ENCODE measurements at regions not wholly inside any gene's neighbourhood (a gene's known extent, or its start where the extent isn't known, plus 50 kb on each side); places are given as distances from the start of the nearest gene placed in this dataset.

DNA sequence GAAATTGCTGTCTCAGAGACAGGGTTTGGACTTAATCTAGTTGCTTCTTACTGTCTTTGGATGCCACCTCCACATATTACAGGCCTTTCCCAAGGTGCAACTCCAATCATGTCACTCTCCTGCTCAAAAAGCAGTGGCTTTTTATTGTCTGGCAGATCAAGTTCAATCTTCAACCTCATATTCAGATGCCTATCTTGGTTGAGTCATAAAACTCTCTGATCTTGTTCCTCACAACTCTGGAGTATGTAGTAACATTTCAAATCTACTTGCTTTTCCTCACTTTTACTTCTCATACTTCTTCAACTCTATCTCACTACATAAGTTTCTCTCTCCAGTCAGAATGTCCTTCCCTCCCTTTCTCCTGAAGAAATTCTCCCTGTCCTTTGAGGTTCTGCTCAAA lies 180.6 kb downstream of the VSIG4 start:
- TF ChIP-seq SP1 (IDR thresholded peaks at IDR 0.05; ENCODE audit: low read depth, low read length) (no peak), POLR2AphosphoS5 (IDR thresholded peaks at IDR 0.05; ENCODE audit: low read depth, low read length) (no peak), POLR2A (IDR thresholded peaks at IDR 0.05; ENCODE audit: control extremely low read depth in 1 of 2, low read depth in 2 of 2, low read length in 2 of 2) (no peak), RAD21 (IDR thresholded peaks at IDR 0.05 in 1 of 2, conservative IDR thresholded peaks at IDR 0.05 in 1 of 2; ENCODE audit: low read depth in 2 of 2, low read length in 2 of 2) (no peak), EZH2 (IDR thresholded peaks at IDR 0.05; ENCODE audit: low read depth, low read length, severe bottlenecking) (no peak), CBX5 (IDR thresholded peaks at IDR 0.05; ENCODE audit: low read depth, low read length) (no peak), EP300 (IDR thresholded peaks at IDR 0.05; ENCODE audit: borderline replicate concordance in 1 of 2, low read depth in 2 of 2, low read length in 2 of 2) (no peak), PHF8 (conservative IDR thresholded peaks at IDR 0.05; ENCODE audit: low read depth, low read length) (no peak)
- TF ChIP-seq, protein P1, sequence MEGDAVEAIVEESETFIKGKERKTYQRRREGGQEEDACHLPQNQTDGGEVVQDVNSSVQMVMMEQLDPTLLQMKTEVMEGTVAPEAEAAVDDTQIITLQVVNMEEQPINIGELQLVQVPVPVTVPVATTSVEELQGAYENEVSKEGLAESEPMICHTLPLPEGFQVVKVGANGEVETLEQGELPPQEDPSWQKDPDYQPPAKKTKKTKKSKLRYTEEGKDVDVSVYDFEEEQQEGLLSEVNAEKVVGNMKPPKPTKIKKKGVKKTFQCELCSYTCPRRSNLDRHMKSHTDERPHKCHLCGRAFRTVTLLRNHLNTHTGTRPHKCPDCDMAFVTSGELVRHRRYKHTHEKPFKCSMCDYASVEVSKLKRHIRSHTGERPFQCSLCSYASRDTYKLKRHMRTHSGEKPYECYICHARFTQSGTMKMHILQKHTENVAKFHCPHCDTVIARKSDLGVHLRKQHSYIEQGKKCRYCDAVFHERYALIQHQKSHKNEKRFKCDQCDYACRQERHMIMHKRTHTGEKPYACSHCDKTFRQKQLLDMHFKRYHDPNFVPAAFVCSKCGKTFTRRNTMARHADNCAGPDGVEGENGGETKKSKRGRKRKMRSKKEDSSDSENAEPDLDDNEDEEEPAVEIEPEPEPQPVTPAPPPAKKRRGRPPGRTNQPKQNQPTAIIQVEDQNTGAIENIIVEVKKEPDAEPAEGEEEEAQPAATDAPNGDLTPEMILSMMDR (IDR thresholded peaks at IDR 0.05; ENCODE audit: control extremely low read depth in 1 of 3, insufficient read depth in 1 of 3, low read depth in 1 of 3, low read length in 3 of 3) = no peak

Measured in H1 (cell line).